ENCODE measurements at regions not wholly inside any gene's neighbourhood (a gene's known extent, or its start where the extent isn't known, plus 50 kb on each side); places are given as distances from the start of the nearest gene placed in this dataset.

DNA sequence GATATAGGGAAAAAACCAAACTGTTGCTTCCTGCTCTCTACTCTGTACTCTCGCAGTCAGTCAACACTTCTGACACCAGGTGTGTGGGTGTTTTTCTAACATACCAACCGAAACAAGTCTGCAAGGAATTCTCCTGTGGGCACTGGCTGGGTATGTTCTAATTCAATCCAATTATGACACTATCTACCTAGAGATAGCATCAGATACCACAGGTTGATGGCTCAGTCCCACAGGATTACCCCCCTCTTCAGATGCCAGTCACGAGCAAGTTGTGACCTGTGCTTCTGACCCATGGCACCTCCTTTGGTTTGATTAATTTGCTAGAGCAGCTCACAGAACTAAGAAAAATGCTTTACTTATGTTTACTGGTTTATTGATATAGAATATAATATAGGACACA lies 78.3 kb downstream of the DYRK2 start:
- TF ChIP-seq, protein P1, sequence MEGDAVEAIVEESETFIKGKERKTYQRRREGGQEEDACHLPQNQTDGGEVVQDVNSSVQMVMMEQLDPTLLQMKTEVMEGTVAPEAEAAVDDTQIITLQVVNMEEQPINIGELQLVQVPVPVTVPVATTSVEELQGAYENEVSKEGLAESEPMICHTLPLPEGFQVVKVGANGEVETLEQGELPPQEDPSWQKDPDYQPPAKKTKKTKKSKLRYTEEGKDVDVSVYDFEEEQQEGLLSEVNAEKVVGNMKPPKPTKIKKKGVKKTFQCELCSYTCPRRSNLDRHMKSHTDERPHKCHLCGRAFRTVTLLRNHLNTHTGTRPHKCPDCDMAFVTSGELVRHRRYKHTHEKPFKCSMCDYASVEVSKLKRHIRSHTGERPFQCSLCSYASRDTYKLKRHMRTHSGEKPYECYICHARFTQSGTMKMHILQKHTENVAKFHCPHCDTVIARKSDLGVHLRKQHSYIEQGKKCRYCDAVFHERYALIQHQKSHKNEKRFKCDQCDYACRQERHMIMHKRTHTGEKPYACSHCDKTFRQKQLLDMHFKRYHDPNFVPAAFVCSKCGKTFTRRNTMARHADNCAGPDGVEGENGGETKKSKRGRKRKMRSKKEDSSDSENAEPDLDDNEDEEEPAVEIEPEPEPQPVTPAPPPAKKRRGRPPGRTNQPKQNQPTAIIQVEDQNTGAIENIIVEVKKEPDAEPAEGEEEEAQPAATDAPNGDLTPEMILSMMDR (IDR thresholded peaks at IDR 0.05) = no peak
- no peak for TF ChIP-seq POLR2A (IDR thresholded peaks at IDR 0.05)
